ENCODE measurements at regions not wholly inside any gene's neighbourhood (a gene's known extent, or its start where the extent isn't known, plus 50 kb on each side); places are given as distances from the start of the nearest gene placed in this dataset.

GRCh38 chr2:71784734-71785511 is 331.6 kb downstream of the DYSF start:
- DNase-seq (ENCODE audit: low read depth in 1 of 2, low spot score in 1 of 2), result no peak

GRCh38 chr2:71783815-71784214 is 330.5 kb downstream of the DYSF start:
- no peak for DNase-seq (ENCODE audit: low read depth in 1 of 2, low spot score in 1 of 2)

- DNase-seq (ENCODE audit: low read depth in 1 of 2, low spot score in 1 of 2), result no peak
Measured at GRCh38 chr2:71783215-71783614, 329.9 kb downstream of the DYSF start.

GRCh38 chr2:71782323-71782722 is 329.0 kb downstream of the DYSF start:
- no peak for DNase-seq (ENCODE audit: low read depth in 1 of 2, low spot score in 1 of 2)

- no peak for DNase-seq (ENCODE audit: low read depth in 1 of 2, low spot score in 1 of 2)
Measured at GRCh38 chr2:71781695-71782228, 328.4 kb downstream of the DYSF start.

GRCh38 chr2:71780162-71780561 is 326.8 kb downstream of the DYSF start:
- DNase-seq (ENCODE audit: low read depth in 1 of 2, low spot score in 1 of 2), result no peak

- DNase-seq (ENCODE audit: low read depth in 1 of 2, low spot score in 1 of 2), result no peak
Measured at GRCh38 chr2:71779774-71780105, 326.4 kb downstream of the DYSF start.

GRCh38 chr2:71778936-71779773 is 325.8 kb downstream of the DYSF start:
- no peak for DNase-seq (ENCODE audit: low read depth in 1 of 2, low spot score in 1 of 2)

GRCh38 chr2:71778514-71778913 is 325.2 kb downstream of the DYSF start:
- DNase-seq (ENCODE audit: low read depth in 1 of 2, low spot score in 1 of 2), result no peak

GRCh38 chr2:71777946-71778345 is 324.6 kb downstream of the DYSF start:
- DNase-seq (ENCODE audit: low read depth in 1 of 2, low spot score in 1 of 2), result no peak

- no peak for DNase-seq (ENCODE audit: low read depth in 1 of 2, low spot score in 1 of 2)
Measured at GRCh38 chr2:71776227-71776626, 322.9 kb downstream of the DYSF start.

GRCh38 chr2:71773218-71773617 is 319.9 kb downstream of the DYSF start:
- no peak for DNase-seq (ENCODE audit: low read depth in 1 of 2, low spot score in 1 of 2)

GRCh38 chr2:71772510-71773172 is 319.3 kb downstream of the DYSF start:
- DNase-seq (ENCODE audit: low read depth in 1 of 2, low spot score in 1 of 2), result no peak

GRCh38 chr2:71767663-71768062 is 314.3 kb downstream of the DYSF start:
- no peak for DNase-seq (ENCODE audit: low read depth in 1 of 2, low spot score in 1 of 2)

- DNase-seq (ENCODE audit: low read depth in 1 of 2, low spot score in 1 of 2), result no peak
Measured at GRCh38 chr2:71759060-71759459, 305.7 kb downstream of the DYSF start.

- no peak for DNase-seq (ENCODE audit: low read depth in 1 of 2, low spot score in 1 of 2)
Measured at GRCh38 chr2:71757351-71757750, 304.0 kb downstream of the DYSF start.

GRCh38 chr2:71756280-71756906 is 303.0 kb downstream of the DYSF start:
- no peak for DNase-seq (ENCODE audit: low read depth in 1 of 2, low spot score in 1 of 2)

GRCh38 chr2:71751590-71751989 is 298.2 kb downstream of the DYSF start:
- DNase-seq (ENCODE audit: low read depth in 1 of 2, low spot score in 1 of 2), result no peak

GRCh38 chr2:71749671-71750101 is 296.3 kb downstream of the DYSF start:
- no peak for DNase-seq (ENCODE audit: low read depth in 1 of 2, low spot score in 1 of 2)

GRCh38 chr2:71748227-71748626 is 294.9 kb downstream of the DYSF start:
- DNase-seq (ENCODE audit: low read depth in 1 of 2, low spot score in 1 of 2), result no peak

GRCh38 chr2:71747559-71747958 is 294.2 kb downstream of the DYSF start:
- no peak for DNase-seq (ENCODE audit: low read depth in 1 of 2, low spot score in 1 of 2)
